Testis (tissue), 2 donors: ENCODE measurements at regions not wholly inside any gene's neighbourhood (a gene's known extent, or its start where the extent isn't known, plus 50 kb on each side); places are given as distances from the start of the nearest gene placed in this dataset.

Source experiments
- POLR2A ChIP-seq: fragments of 450-650 bp; IDR thresholded peaks from one replicate; pipeline ENCODE4 v1.6.1; 2017; ENCODE audit warnings: antibody characterized with exemption, mild to moderate bottlenecking, moderate library complexity
- TF ChIP-seq, protein P1 (sequence below), 3 experiments: fragments of 450-650 bp in 2 of 3; fragments of 200-600 bp in 1 of 3; sonication (generic) in 1 of 3; IDR thresholded peaks; one replicate each; pipeline ENCODE4 v1.5.1; 2016 to 2019; ENCODE audit warnings: antibody characterized with exemption in 3 of 3, mild to moderate bottlenecking in 2 of 3, moderate library complexity in 1 of 3

DNA sequence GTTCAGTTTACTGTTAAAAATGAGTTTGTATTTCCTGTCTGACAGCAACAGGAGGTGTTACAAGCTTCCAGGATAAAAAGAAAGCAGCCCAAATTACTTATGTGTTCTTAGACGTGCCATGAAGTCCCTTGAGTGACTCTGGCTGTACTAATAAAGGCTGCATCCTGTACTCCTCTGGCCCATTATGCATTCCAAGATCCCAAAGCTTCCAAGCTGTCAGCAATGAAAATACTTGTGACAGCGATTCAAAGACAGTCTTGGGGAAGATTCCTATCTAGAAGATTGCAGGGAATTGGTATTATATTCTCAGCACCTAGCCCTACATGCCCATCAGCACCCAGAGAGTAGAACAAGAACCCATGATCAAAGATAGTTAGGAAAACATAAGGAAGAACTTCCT is 281.6 kb upstream of the TRPC7 start:
- TF ChIP-seq, protein P1, sequence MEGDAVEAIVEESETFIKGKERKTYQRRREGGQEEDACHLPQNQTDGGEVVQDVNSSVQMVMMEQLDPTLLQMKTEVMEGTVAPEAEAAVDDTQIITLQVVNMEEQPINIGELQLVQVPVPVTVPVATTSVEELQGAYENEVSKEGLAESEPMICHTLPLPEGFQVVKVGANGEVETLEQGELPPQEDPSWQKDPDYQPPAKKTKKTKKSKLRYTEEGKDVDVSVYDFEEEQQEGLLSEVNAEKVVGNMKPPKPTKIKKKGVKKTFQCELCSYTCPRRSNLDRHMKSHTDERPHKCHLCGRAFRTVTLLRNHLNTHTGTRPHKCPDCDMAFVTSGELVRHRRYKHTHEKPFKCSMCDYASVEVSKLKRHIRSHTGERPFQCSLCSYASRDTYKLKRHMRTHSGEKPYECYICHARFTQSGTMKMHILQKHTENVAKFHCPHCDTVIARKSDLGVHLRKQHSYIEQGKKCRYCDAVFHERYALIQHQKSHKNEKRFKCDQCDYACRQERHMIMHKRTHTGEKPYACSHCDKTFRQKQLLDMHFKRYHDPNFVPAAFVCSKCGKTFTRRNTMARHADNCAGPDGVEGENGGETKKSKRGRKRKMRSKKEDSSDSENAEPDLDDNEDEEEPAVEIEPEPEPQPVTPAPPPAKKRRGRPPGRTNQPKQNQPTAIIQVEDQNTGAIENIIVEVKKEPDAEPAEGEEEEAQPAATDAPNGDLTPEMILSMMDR (IDR thresholded peaks at IDR 0.05): no peak
- no peak for TF ChIP-seq POLR2A
